GM12891 (cell line): ENCODE measurements at regions not wholly inside any gene's neighbourhood (a gene's known extent, or its start where the extent isn't known, plus 50 kb on each side); places are given as distances from the start of the nearest gene placed in this dataset.

Source experiments
- DNase-seq: peaks from one replicate; pipeline ENCODE4 v3.0.0; 2011; ENCODE audit warnings: low spot score; ENCODE audit not compliant: insufficient read length
- FAIRE-seq: peaks from 2 replicates; lab custom pipeline; 2011; peaks lifted over from hg19 to GRCh38; lab: Jason Lieb, UNC
- PAX5 ChIP-seq: IDR thresholded peaks from 2 replicates; pipeline ENCODE4 v1.6.1; 2011; ENCODE audit warnings: low read length, moderate library complexity, mild to moderate bottlenecking; ENCODE audit not compliant: insufficient read depth, severe bottlenecking
- POLR2A ChIP-seq: IDR thresholded peaks from 2 replicates; pipeline ENCODE4 v1.6.1; 2011; ENCODE audit warnings: low read depth, low read length, control low read depth
- POLR2AphosphoS5 ChIP-seq: IDR thresholded peaks from 2 replicates; pipeline ENCODE4 v1.6.1; 2011; ENCODE audit warnings: low read depth, low read length, control low read depth
- POU2F2 ChIP-seq: IDR thresholded peaks from 2 replicates; pipeline ENCODE4 v1.6.1; 2011; ENCODE audit warnings: low read depth, mild to moderate bottlenecking, control low read depth, low read length, moderate library complexity
- SPI1 ChIP-seq: IDR thresholded peaks from 2 replicates; pipeline ENCODE4 v1.6.1; 2011; ENCODE audit warnings: low read depth, low read length, control low read depth
- TAF1 ChIP-seq: IDR thresholded peaks from 2 replicates; pipeline ENCODE4 v1.6.1; 2011; ENCODE audit warnings: low read depth, low read length, control low read depth

DNA sequence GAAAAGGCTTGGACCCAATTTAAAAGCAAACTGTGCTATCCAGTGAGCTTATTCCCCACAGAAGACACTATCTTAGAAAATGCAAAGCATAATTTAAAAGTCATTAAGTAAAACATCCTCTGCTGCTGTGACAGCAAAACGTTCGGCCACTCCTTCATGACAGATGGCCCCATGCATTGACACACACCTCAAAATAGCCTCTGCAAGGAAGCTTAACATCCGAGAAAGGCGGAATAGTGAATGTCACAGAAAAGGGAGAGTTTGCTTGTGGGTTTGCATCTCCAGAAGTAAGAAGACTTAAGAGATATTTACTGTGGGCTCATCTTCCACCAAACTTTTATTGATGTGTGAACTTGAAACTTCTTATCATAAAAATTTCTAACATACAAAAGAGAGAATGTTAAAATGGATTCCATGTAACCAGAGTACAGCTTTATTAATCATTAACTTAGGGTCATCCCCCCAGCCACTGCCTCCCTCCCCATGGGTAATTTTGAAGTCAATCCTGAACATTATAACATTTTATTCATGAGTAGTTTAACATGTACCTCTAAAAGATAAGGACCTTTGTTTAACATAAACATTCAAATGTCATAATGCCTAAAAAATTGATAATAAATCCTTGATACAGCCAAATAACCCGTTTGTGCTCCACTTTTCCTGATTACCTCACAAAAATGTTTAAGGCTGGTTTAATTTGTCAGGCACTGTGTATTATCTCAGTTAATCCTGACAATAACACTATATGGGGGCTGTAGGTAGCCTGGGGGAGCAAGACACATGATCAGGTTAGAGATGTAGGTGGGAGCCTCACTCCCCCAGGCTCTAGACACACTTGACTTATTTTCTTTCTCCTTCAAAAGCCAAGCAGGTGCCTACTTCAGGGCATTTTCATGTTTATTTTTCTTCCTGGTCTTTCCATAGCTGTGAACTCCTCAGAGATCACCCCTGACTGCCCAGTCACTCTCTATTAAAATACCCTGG is 119.7 kb upstream of the TMCC3 start:
- FAIRE-seq (peak; percentile 28), DNase-seq (no peak)
- no peak for TF ChIP-seq PAX5
- TF ChIP-seq POLR2A = no peak
- TF ChIP-seq TAF1 = no peak
- TF ChIP-seq SPI1 = no peak
- no peak for TF ChIP-seq POU2F2
- TF ChIP-seq POLR2AphosphoS5 = no peak

DNA sequence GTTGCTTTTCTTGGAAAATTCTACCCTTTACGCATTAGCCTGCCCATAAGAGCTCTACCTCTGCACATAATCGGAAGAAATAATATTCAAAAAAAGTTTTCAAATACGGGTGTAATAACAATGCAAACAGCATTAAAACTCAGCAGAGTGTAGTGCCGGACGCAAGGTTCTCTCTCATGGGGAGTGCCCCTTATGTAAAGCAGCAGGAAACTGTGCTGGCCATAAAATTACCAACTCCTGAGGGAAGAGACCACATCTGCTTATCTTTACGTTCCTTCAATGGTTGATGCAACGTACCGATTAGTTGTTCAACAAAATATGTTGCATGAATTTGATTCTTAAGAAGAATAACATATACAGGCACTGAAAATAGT is 118.7 kb upstream of the TMCC3 start:
- peak; percentile 96 for FAIRE-seq
- DNase-seq = no peak
- TF ChIP-seq POLR2A = peak; percentile 44; the same call in 1 of the 2 replicates
- peak; percentile 93 for TF ChIP-seq POU2F2
- TF ChIP-seq POLR2AphosphoS5 = no peak; the same call in 1 of the 2 replicates

DNA sequence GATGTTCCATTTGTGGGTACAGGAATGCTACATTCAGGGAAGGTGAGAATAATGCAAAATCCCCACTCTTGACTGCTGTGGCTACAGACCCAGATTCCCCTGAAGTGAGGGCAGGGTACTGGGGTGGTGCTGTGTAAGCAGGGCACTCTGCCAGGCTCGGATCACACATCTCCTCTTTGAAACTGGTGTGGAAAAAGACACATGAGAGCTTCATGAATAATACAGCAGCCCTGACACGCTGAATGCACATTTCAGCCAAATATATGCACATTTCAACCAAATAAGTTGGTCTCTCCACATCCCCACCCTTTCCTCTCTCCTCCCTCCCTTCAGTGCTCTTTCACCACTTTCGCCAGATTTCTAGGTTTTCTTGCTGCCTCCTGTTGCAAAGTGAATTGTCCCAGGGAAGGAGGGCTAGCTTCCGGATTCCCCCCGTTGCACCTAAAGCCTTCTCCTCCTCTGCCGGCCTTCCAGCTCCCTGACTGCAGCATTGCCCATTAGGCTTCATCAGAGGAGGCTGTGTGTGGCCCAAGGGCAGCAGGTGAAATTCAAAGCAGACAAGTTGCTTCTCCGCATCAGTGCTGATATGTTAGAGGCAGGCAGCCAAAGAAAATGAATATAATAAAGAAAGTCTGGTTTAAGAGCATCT is 118.2 kb upstream of the TMCC3 start:
- peak; percentile 72; the same call in 1 of the 2 replicates for TF ChIP-seq POU2F2
- peak; percentile 21; the same call in 1 of the 2 replicates for TF ChIP-seq POLR2AphosphoS5
- TF ChIP-seq TAF1 = no peak
- DNase-seq (no peak), FAIRE-seq (no peak)

DNA sequence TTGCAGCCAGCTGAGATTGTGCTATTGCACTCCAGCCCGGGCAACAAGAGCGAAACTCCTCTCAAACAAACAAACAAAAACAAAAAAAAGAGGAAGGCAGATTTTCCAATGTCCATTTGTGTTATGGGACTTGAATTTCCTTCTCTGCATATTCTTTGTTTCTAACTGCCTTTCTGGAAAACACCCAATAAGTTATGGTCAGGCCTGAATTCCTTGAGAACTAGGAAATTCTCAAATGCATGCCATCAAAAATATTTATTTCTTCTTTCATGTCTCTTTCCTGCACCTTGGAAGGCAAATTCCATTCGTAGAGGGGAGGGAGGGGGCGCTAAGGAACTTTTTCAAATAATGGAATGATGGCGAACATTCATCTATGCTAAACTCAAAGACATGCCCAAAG is 117.6 kb upstream of the TMCC3 start:
- DNase-seq (no peak), FAIRE-seq (no peak)
- TF ChIP-seq POLR2AphosphoS5 = no peak
- TF ChIP-seq SPI1 = peak; percentile 44
- TF ChIP-seq POLR2A = no peak
- no peak for TF ChIP-seq TAF1
- no peak for TF ChIP-seq PAX5
- no peak for TF ChIP-seq POU2F2

DNA sequence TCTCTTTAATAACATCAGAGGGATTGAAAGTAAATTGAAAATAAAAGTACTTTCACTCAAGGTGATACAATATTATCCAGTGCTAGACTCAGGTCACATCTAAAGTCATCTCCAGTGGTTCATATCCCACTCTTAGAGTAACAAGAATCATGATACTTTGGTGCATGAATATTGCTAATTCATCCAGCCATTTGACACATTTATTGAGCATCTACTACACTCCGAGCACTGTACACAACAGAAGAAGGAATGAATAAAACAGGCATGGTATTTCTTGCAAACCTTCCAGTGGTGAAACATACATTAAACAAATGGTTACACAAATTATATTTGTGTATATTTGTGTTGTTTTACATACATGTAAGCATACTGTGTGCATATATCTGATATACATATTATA is 116.0 kb upstream of the TMCC3 start:
- TF ChIP-seq TAF1 = no peak
- no peak for TF ChIP-seq POLR2AphosphoS5
- TF ChIP-seq PAX5 = no peak
- no peak for TF ChIP-seq POU2F2
- TF ChIP-seq POLR2A = no peak
- FAIRE-seq (no peak), DNase-seq (no peak)

DNA sequence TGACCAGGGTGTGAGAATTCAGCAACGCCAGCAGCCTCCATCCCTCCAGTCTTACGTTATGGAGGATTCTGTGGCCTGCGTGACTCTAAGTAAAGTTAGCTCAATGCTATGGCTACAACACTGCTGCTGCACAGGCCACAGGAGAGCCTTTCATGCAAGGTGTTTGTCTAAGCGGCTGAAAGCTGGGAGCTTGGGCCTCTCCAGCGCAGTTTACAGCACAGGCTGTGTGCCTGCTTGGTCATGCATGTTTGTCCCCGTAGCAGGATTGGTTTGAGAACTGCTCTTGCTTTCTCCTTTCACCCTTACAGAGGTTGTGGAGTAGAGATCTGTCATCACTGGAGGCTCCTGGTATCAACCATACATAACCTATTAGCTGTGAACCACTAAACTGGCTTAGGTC is 113.1 kb upstream of the TMCC3 start:
- FAIRE-seq (no peak), DNase-seq (no peak)
- no peak for TF ChIP-seq POU2F2
- TF ChIP-seq PAX5 = no peak
- no peak for TF ChIP-seq POLR2AphosphoS5

DNA sequence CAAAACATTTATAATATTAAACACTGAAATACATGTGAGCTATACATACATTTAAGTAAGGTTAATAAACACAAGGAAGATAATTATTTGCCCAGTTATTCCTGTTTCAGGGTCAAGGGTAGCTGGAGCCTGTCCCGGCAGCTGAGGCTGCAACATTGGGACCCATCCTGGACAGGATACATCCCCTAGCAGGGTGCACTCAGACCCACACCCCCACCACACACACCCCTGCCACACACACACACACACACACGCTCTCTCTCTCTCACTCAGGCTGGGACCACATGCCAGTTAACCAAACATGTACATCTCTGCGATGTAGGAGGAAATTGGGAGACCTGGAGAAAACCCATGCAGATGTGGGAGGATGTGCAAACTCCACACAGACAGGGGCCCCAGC is 112.6 kb upstream of the TMCC3 start:
- FAIRE-seq (no peak), DNase-seq (no peak)
- TF ChIP-seq POLR2AphosphoS5 = no peak
- TF ChIP-seq PAX5 = no peak

DNA sequence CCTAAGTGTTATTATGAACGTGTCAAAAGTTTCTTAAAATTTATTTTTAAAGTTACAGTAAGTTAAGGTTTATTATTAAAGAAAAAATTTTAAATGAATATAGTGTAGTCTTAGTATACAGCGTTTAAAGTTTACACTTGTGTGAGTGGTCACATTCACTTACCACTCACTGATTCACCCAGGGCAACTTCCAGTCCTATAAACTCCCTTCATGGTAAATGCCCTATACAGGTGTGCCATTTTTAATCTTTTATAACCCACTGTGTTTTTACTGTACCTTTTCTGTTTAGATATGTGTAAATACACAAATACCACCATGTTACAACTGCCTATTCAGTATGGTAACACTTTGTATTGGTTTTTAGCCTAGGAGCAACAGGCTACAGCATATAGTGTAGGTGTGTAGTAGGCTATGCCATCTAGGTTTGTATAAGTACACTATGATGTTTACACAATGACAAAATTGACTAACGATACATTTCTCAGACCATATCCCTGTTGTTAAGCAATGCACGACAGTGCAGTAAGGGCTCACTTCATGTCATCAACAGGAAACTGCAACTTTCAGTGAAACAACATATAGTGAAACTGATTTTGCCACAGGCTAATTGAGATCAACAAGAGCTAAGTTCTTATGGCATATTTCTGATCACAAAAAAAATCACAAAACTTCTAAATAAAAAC is 112.0 kb upstream of the TMCC3 start:
- TF ChIP-seq TAF1 (no peak), POLR2A (no peak), POU2F2 (no peak), PAX5 (no peak), POLR2AphosphoS5 (no peak), SPI1 (no peak)
- DNase-seq = no peak
- FAIRE-seq = peak; percentile 97

- peak; percentile 54 for FAIRE-seq
- no peak for DNase-seq
- TF ChIP-seq POLR2A (no peak), PAX5 (no peak), TAF1 (no peak), POU2F2 (no peak), SPI1 (no peak), POLR2AphosphoS5 (no peak)
Measured at GRCh38 chr12:94761559-94761958, 111.2 kb upstream of the TMCC3 start.

DNA sequence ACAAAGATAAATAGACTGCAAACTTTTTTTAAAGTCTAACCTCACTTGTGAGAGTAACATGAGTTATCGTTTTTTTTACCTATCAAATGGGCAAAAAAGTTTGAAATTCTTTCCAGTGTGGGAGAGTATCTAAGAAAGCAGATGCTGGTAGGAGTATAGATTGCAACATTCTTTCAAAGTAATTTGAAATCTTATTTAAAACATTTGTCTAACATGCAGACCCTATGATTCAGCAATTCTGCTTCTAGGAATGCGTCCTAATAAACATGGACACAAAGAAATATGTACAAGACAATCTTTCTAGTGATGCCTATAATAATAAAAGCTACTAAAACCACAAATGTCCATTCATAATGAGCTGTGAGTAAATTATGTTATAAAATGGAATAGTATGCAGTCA is 110.4 kb upstream of the TMCC3 start:
- no peak for DNase-seq
- no peak for FAIRE-seq
- TF ChIP-seq POLR2AphosphoS5 (no peak), POLR2A (no peak), TAF1 (no peak), PAX5 (no peak), SPI1 (no peak), POU2F2 (no peak)
